ENCODE measurements at regions not wholly inside any gene's neighbourhood (a gene's known extent, or its start where the extent isn't known, plus 50 kb on each side); places are given as distances from the start of the nearest gene placed in this dataset.

DNA sequence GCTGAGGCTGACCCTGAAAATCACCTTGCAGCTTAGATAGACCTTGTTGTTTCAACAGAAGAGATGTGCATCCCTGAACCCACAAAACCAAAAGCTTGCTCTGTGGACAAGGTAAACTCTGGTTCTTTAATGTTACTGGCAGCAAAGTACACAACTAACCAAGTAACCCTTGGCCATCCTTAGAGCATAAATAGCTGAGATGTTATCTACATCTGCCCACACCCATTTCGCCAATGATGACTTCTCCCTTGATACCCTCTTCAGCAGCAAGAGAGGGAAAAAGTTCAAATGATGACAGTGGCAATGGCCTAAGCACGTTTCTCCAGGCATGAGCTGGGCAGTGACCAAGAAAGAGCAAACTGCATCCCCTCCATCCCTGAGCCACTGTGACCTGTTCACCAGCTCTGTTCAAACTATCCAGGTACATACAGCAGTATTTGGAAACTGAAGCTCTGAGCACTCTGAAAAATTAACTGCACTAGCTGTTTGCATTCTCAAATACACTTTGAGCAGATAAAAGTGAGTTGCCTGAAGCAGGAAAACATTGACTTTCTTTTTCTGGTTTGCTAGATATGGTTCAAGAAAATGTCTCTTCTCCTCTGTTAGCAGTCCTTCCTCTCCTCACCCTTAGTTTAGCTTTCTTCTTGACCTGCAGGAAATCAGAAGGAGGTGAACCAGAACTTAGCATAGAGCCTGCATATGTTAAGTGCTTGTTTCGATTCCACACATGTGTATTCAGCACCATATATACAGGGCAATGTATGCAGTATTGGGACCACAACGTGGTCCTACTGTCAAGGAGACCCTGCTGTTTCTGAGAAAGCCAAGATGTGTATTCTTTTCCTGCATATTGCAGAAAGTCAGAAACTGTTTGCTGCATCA, 231.7 kb downstream of the FOXO1 start:
- TF ChIP-seq, protein P1, sequence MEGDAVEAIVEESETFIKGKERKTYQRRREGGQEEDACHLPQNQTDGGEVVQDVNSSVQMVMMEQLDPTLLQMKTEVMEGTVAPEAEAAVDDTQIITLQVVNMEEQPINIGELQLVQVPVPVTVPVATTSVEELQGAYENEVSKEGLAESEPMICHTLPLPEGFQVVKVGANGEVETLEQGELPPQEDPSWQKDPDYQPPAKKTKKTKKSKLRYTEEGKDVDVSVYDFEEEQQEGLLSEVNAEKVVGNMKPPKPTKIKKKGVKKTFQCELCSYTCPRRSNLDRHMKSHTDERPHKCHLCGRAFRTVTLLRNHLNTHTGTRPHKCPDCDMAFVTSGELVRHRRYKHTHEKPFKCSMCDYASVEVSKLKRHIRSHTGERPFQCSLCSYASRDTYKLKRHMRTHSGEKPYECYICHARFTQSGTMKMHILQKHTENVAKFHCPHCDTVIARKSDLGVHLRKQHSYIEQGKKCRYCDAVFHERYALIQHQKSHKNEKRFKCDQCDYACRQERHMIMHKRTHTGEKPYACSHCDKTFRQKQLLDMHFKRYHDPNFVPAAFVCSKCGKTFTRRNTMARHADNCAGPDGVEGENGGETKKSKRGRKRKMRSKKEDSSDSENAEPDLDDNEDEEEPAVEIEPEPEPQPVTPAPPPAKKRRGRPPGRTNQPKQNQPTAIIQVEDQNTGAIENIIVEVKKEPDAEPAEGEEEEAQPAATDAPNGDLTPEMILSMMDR (tag by site-specific recombination; IDR thresholded peaks at IDR 0.05), result no peak
- TF ChIP-seq, protein P2, sequence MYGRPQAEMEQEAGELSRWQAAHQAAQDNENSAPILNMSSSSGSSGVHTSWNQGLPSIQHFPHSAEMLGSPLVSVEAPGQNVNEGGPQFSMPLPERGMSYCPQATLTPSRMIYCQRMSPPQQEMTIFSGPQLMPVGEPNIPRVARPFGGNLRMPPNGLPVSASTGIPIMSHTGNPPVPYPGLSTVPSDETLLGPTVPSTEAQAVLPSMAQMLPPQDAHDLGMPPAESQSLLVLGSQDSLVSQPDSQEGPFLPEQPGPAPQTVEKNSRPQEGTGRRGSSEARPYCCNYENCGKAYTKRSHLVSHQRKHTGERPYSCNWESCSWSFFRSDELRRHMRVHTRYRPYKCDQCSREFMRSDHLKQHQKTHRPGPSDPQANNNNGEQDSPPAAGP (tag by site-specific recombination; IDR thresholded peaks at IDR 0.05), result no peak
- TF ChIP-seq ZNF792 (tag by site-specific recombination; IDR thresholded peaks at IDR 0.05) (no peak), MYNN (tag by site-specific recombination; IDR thresholded peaks at IDR 0.05; ENCODE audit: borderline replicate concordance) (no peak), TCF7L2 (IDR thresholded peaks at IDR 0.05; ENCODE audit: borderline replicate concordance, low read depth, low read length) (no peak), ZNF707 (tag by site-specific recombination; IDR thresholded peaks at IDR 0.05) (no peak), ZNF274 (IDR thresholded peaks at IDR 0.05; ENCODE audit: low read length) (no peak), ZNF274 (tag by site-specific recombination; IDR thresholded peaks at IDR 0.05; ENCODE audit: borderline replicate concordance) (no peak)
- TF ChIP-seq, protein P3, sequence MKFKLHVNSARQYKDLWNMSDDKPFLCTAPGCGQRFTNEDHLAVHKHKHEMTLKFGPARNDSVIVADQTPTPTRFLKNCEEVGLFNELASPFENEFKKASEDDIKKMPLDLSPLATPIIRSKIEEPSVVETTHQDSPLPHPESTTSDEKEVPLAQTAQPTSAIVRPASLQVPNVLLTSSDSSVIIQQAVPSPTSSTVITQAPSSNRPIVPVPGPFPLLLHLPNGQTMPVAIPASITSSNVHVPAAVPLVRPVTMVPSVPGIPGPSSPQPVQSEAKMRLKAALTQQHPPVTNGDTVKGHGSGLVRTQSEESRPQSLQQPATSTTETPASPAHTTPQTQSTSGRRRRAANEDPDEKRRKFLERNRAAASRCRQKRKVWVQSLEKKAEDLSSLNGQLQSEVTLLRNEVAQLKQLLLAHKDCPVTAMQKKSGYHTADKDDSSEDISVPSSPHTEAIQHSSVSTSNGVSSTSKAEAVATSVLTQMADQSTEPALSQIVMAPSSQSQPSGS (tag by site-specific recombination; IDR thresholded peaks at IDR 0.05; ENCODE audit: low read depth), result no peak
- TF ChIP-seq, protein P4, sequence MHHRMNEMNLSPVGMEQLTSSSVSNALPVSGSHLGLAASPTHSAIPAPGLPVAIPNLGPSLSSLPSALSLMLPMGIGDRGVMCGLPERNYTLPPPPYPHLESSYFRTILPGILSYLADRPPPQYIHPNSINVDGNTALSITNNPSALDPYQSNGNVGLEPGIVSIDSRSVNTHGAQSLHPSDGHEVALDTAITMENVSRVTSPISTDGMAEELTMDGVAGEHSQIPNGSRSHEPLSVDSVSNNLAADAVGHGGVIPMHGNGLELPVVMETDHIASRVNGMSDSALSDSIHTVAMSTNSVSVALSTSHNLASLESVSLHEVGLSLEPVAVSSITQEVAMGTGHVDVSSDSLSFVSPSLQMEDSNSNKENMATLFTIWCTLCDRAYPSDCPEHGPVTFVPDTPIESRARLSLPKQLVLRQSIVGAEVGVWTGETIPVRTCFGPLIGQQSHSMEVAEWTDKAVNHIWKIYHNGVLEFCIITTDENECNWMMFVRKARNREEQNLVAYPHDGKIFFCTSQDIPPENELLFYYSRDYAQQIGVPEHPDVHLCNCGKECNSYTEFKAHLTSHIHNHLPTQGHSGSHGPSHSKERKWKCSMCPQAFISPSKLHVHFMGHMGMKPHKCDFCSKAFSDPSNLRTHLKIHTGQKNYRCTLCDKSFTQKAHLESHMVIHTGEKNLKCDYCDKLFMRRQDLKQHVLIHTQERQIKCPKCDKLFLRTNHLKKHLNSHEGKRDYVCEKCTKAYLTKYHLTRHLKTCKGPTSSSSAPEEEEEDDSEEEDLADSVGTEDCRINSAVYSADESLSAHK (tag by site-specific recombination; IDR thresholded peaks at IDR 0.05), result no peak
